Sigmoid colon (tissue), 6 donors: ENCODE measurements at regions not wholly inside any gene's neighbourhood (a gene's known extent, or its start where the extent isn't known, plus 50 kb on each side); places are given as distances from the start of the nearest gene placed in this dataset.
"Not testable (repeated sequence)": the region's sequence is repeated elsewhere in the genome, so short reads cannot be mapped to it uniquely, and the experiment has no call there.

Source experiments
- DNase-seq: peaks from one replicate; pipeline ENCODE4 v3.0.0-alpha.2; 2019
- H3K27ac ChIP-seq, 4 donors: fragments of 200-600 bp; sonication (generic); one replicate each; pipeline ENCODE4 v1.5.1; 2016 to 2019; ENCODE audit warnings: mild to moderate bottlenecking in 1 of 4
- H3K27me3 ChIP-seq, 3 donors: fragments of 200-600 bp; sonication (generic); one replicate each; pipeline ENCODE4 v1.5.1; 2019; ENCODE audit warnings: mild to moderate bottlenecking in 1 of 3
- H3K36me3 ChIP-seq, 4 donors: fragments of 200-600 bp; sonication (generic); one replicate each; pipeline ENCODE4 v1.5.1; 2016 to 2019
- H3K4me1 ChIP-seq, 4 donors: fragments of 200-600 bp; sonication (generic); one replicate each; pipeline ENCODE4 v1.5.1; 2017 to 2019
- H3K4me3 ChIP-seq, 4 donors: fragments of 200-600 bp; sonication (generic); one replicate each; pipeline ENCODE4 v1.5.1; 2017 to 2019; ENCODE audit warnings: mild to moderate bottlenecking in 2 of 4, moderate library complexity in 1 of 4
- H3K9me3 ChIP-seq, 4 donors: fragments of 200-600 bp in 3 of 4; sonication (generic) in 3 of 4; one replicate each; pipeline versions ENCODE4 v1.5.1 to v1.6.1; 2013 to 2019
- CTCF ChIP-seq, 4 experiments: fragments of 450-650 bp in 3 of 4; fragments of 200-600 bp in 1 of 4; IDR thresholded peaks; one replicate each; pipeline ENCODE4 v1.5.1; 2016 to 2019; ENCODE audit warnings: antibody characterized with exemption in 4 of 4, mild to moderate bottlenecking in 3 of 4, moderate library complexity in 2 of 4
- EP300 ChIP-seq, 4 donors: sonication (generic); formaldehyde crosslinking; IDR thresholded peaks; one replicate each; pipeline ENCODE4 v1.6.1; 2017; ENCODE audit warnings: antibody characterized with exemption in 4 of 4
- POLR2A ChIP-seq, 2 donors: fragments of 450-650 bp; IDR thresholded peaks; one replicate each; pipeline ENCODE4 v1.6.1; 2016; ENCODE audit warnings: antibody characterized with exemption in 2 of 2, mild to moderate bottlenecking in 2 of 2, moderate library complexity in 2 of 2
- POLR2AphosphoS5 ChIP-seq, 4 donors: sonication (generic); formaldehyde crosslinking; IDR thresholded peaks; one replicate each; pipeline ENCODE4 v1.6.1; 2017; ENCODE audit warnings: antibody characterized with exemption in 4 of 4
- WGBS, 2 donors: extraction: QIAGEN DNeasy Blood & Tissue Kit; methylation state at CpG; one replicate each; pipeline ENCODE4 v1.1.7; 2013; 5-methylcytosine and 5-hydroxymethylcytosine counted together
- intact Hi-C: fragments of 100-400 bp; cut with DNase I; formaldehyde crosslinking; loops from one replicate; pipeline ENCODE4 v1.15.1; 2023
- donor health status: healthy with polysubstance abuse.
- donor health status: healthy.

- H3K36me3 ChIP-seq: no peaks in the 10 kb centered on the region
- DNase-seq: no peak
- no peak overlapping the region for H3K4me3 ChIP-seq
- TF ChIP-seq POLR2AphosphoS5 (IDR thresholded peaks at IDR 0.05): no peak
- no peak for TF ChIP-seq CTCF (IDR thresholded peaks at IDR 0.05)
- no peak for TF ChIP-seq POLR2A (IDR thresholded peaks at IDR 0.05)
- no peak for TF ChIP-seq EP300 (IDR thresholded peaks at IDR 0.05)
- no peaks in the 10 kb centered on the region for H3K4me1 ChIP-seq
- no peak overlapping the region for H3K27ac ChIP-seq
- intact Hi-C loops: no loop called here
- no peaks in the 10 kb centered on the region for H3K27me3 ChIP-seq
- H3K9me3 ChIP-seq: no peaks in the 10 kb centered on the region
These were observed 162.1 kb downstream of the MMUT start for GRCh38 chr6:49300911-49301310.

- Histone ChIP-seq H3K27me3 (no peaks in the 10 kb centered on the region), H3K4me3 (no peak overlapping the region), H3K4me1 (no peaks in the 10 kb centered on the region), H3K36me3 (no peaks in the 10 kb centered on the region), H3K27ac (no peak overlapping the region), H3K9me3 (no peaks in the 10 kb centered on the region)
- no peak for TF ChIP-seq EP300 (IDR thresholded peaks at IDR 0.05)
- TF ChIP-seq POLR2AphosphoS5 (IDR thresholded peaks at IDR 0.05): no peak
- no peak for TF ChIP-seq POLR2A (IDR thresholded peaks at IDR 0.05)
- TF ChIP-seq CTCF (IDR thresholded peaks at IDR 0.05): no peak
- no peak for DNase-seq
- WGBS, 2 donors: 54 to 82% methylated on average over 1 of the region's 1 CpG
- intact Hi-C loops: no loop called here
These were observed 162.6 kb downstream of the MMUT start for GRCh38 chr6:49300443-49300842.

- Histone ChIP-seq H3K27me3 (no peaks in the 10 kb centered on the region), H3K4me3 (no peak overlapping the region), H3K27ac (no peak overlapping the region), H3K36me3 (no peaks in the 10 kb centered on the region), H3K4me1 (no peaks in the 10 kb centered on the region), H3K9me3 (no peaks in the 10 kb centered on the region)
- intact Hi-C loops: no loop called here
- no peak for DNase-seq
- no peak for TF ChIP-seq POLR2AphosphoS5 (IDR thresholded peaks at IDR 0.05)
- TF ChIP-seq POLR2A (IDR thresholded peaks at IDR 0.05): no peak
- TF ChIP-seq CTCF (IDR thresholded peaks at IDR 0.05): no peak
- TF ChIP-seq EP300 (IDR thresholded peaks at IDR 0.05): no peak
These were observed 163.8 kb downstream of the MMUT start for GRCh38 chr6:49299279-49299678.

- H3K27me3 ChIP-seq: no peaks in the 10 kb centered on the region
- DNase-seq: no peak
- H3K36me3 ChIP-seq: no peaks in the 10 kb centered on the region
- intact Hi-C loops: no loop called here
- no peak overlapping the region for H3K4me3 ChIP-seq
- TF ChIP-seq POLR2AphosphoS5 (IDR thresholded peaks at IDR 0.05) (no peak), POLR2A (IDR thresholded peaks at IDR 0.05) (no peak), EP300 (IDR thresholded peaks at IDR 0.05) (no peak)
- no peaks in the 10 kb centered on the region for H3K9me3 ChIP-seq
- H3K4me1 ChIP-seq: no peaks in the 10 kb centered on the region
- H3K27ac ChIP-seq: no peak overlapping the region
- WGBS, 2 donors: 38 to 54% methylated on average over 1 of the region's 1 CpG
These were observed 178.9 kb downstream of the MMUT start for GRCh38 chr6:49284180-49284579.

GRCh38 chr6:49274809-49275769 is 188.0 kb downstream of the MMUT start:
- not testable (repeated sequence) for H3K27ac ChIP-seq, H3K4me3 ChIP-seq

More at GRCh38 chr6:49274809-49275769, 188.0 kb downstream of the MMUT start:
- H3K4me1 ChIP-seq, H3K36me3 ChIP-seq, H3K27me3 ChIP-seq, intact Hi-C loops, DNase-seq, H3K9me3 ChIP-seq: not testable (repeated sequence)
- WGBS, 2 donors: 81 to 85% methylated on average over 27 of the region's 27 CpGs
